HEK293 (cell line): ENCODE measurements at regions not wholly inside any gene's neighbourhood (a gene's known extent, or its start where the extent isn't known, plus 50 kb on each side); places are given as distances from the start of the nearest gene placed in this dataset.
"Not testable (repeated sequence)": the region's sequence is repeated elsewhere in the genome, so short reads cannot be mapped to it uniquely, and the experiment has no call there.

Experiments used
- BCL11B ChIP-seq: fragments of 450-650 bp; formaldehyde crosslinking; IDR thresholded peaks from 2 replicates; pipeline ENCODE4 v1.5.1; 2016; ENCODE audit warnings: low read depth, missing biosample characterization, missing genetic modification characterization
- CTCF ChIP-seq: fragments of 450-650 bp; formaldehyde crosslinking; IDR thresholded peaks from 2 replicates; pipeline ENCODE4 v1.5.1; 2016; ENCODE audit warnings: missing biosample characterization, missing genetic modification characterization
- INSM2 ChIP-seq: fragments of 450-650 bp; formaldehyde crosslinking; IDR thresholded peaks from 2 replicates; pipeline ENCODE4 v1.5.1; 2016; ENCODE audit warnings: missing biosample characterization, missing genetic modification characterization
- KLF10 ChIP-seq: fragments of 450-650 bp; IDR thresholded peaks from 2 replicates; pipeline ENCODE4 v1.5.1; 2018; ENCODE audit warnings: missing biosample characterization, mild to moderate bottlenecking, missing genetic modification characterization
- PRDM10 ChIP-seq: fragments of 450-650 bp; formaldehyde crosslinking; IDR thresholded peaks from 2 replicates; pipeline ENCODE4 v1.5.1; 2016; ENCODE audit warnings: missing biosample characterization, missing genetic modification characterization
- ZFP37 ChIP-seq: fragments of 450-650 bp; formaldehyde crosslinking; IDR thresholded peaks from 2 replicates; pipeline ENCODE4 v1.5.1; 2016; ENCODE audit warnings: missing biosample characterization, missing genetic modification characterization
- ZNF132 ChIP-seq: fragments of 450-650 bp; formaldehyde crosslinking; IDR thresholded peaks from 2 replicates; pipeline ENCODE4 v1.5.1; 2017; ENCODE audit warnings: missing biosample characterization, missing genetic modification characterization, borderline replicate concordance
- ZNF274 ChIP-seq, 2 experiments: fragments of 200-500 bp in 1 of 2; fragments of 450-650 bp in 1 of 2; sonication (Bioruptor generic) in 1 of 2; formaldehyde crosslinking in 1 of 2; IDR thresholded peaks; 2 replicates each; pipeline versions ENCODE4 v1.5.1 to v1.6.1; 2014 to 2016; ENCODE audit warnings: borderline replicate concordance in 1 of 2, inconsistent platforms in 1 of 2, low read length in 1 of 2, missing biosample characterization in 1 of 2, missing genetic modification characterization in 1 of 2
- ZNF513 ChIP-seq: fragments of 450-650 bp; IDR thresholded peaks from 2 replicates; pipeline ENCODE4 v1.5.1; 2018; ENCODE audit warnings: missing biosample characterization, missing genetic modification characterization
- ZNF529 ChIP-seq: fragments of 450-650 bp; formaldehyde crosslinking; IDR thresholded peaks from 2 replicates; pipeline ENCODE4 v1.5.1; 2017; ENCODE audit warnings: missing genetic modification characterization, missing biosample characterization; ENCODE audit not compliant: insufficient replicate concordance
- ZNF629 ChIP-seq: fragments of 450-650 bp; formaldehyde crosslinking; IDR thresholded peaks from 2 replicates; pipeline ENCODE4 v1.5.1; 2017; ENCODE audit warnings: missing biosample characterization, missing genetic modification characterization
- ZNF660 ChIP-seq: fragments of 450-650 bp; IDR thresholded peaks from 2 replicates; pipeline ENCODE4 v1.5.1; 2018; ENCODE audit warnings: missing biosample characterization, mild to moderate bottlenecking, missing genetic modification characterization

GRCh38 chr2:242085024-242085674 lies 215.6 kb downstream of the RTP5 start:
- TF ChIP-seq BCL11B (tag by site-specific recombination); ZNF274 (IDR thresholded peaks at IDR 0.05; ENCODE audit: low read length); ZNF274 (tag by site-specific recombination; IDR thresholded peaks at IDR 0.05; ENCODE audit: borderline replicate concordance); ZNF660 (tag by site-specific recombination); CTCF (tag by site-specific recombination); INSM2; ZNF513 (tag by site-specific recombination); PRDM10 (tag by site-specific recombination); KLF10 (tag by site-specific recombination); ZNF629; ZNF529; ZFP37; ZNF132 (tag by site-specific recombination): not testable (repeated sequence)
